ENCODE measurements at regions not wholly inside any gene's neighbourhood (a gene's known extent, or its start where the extent isn't known, plus 50 kb on each side); places are given as distances from the start of the nearest gene placed in this dataset.

GRCh38 chr7:89987665-89988064 is 166.6 kb upstream of the STEAP1 start:
- TF ChIP-seq POLR2A (IDR thresholded peaks at IDR 0.05) = no peak
- TF ChIP-seq CTCF (IDR thresholded peaks at IDR 0.05) = no peak
